ENCODE measurements at regions not wholly inside any gene's neighbourhood (a gene's known extent, or its start where the extent isn't known, plus 50 kb on each side); places are given as distances from the start of the nearest gene placed in this dataset.

GRCh38 chr5:87850843-87851242 lies 417.8 kb downstream of the TMEM161B start:
- Histone ChIP-seq H3K27me3 (ENCODE audit: insufficient read depth, low read length) (no peaks in the 10 kb centered on the region), H2AFZ (ENCODE audit: low read depth, low read length) (no peak overlapping the region), H3K36me3 (ENCODE audit: insufficient read depth, low read length) (no peaks in the 10 kb centered on the region), H3K9ac (ENCODE audit: low read length) (no peak overlapping the region), H3K27ac (ENCODE audit: low read depth, low read length) (no peak overlapping the region), H4K20me1 (ENCODE audit: insufficient read depth, low read length) (no peaks in the 10 kb centered on the region), H3K4me1 (ENCODE audit: insufficient read depth, low read length) (no peaks in the 10 kb centered on the region), H3K79me2 (ENCODE audit: insufficient read depth, low read length) (no peaks in the 10 kb centered on the region), H3K9me3 (ENCODE audit: insufficient read depth, low read depth, low read length) (no peaks in the 10 kb centered on the region), H3K4me3 (ENCODE audit: insufficient read depth, low read depth, low read length) (no peak overlapping the region), H3K4me2 (ENCODE audit: low read length) (no peak overlapping the region)
- FAIRE-seq (no peak), DNase-seq (ENCODE audit: low read depth) (peak; percentile 48)
- H3K27ac Mint-ChIP-seq (ENCODE audit: unreplicated experiment) = no peak overlapping the region
- no peaks in the 10 kb centered on the region for H3K9me3 Mint-ChIP-seq (ENCODE audit: unreplicated experiment)
- no peaks in the 10 kb centered on the region for H3K27me3 Mint-ChIP-seq (ENCODE audit: low read depth, unreplicated experiment)
- no peak for TF ChIP-seq EZH2 (IDR thresholded peaks at IDR 0.05; ENCODE audit: insufficient read depth, low read length)
- TF ChIP-seq CTCF (IDR thresholded peaks at IDR 0.05; ENCODE audit: insufficient read depth, low read depth, low read length) = no peak
- H3K4me1 Mint-ChIP-seq (ENCODE audit: low read depth, unreplicated experiment) = peaks cover 8% of the 10 kb centered on the region
- no peaks in the 10 kb centered on the region for H3K36me3 Mint-ChIP-seq (ENCODE audit: low read depth, unreplicated experiment)
- no peak overlapping the region for H3K4me3 Mint-ChIP-seq (ENCODE audit: unreplicated experiment)

- TF ChIP-seq CTCF (IDR thresholded peaks at IDR 0.05; ENCODE audit: insufficient read depth, low read depth, low read length) (no peak), EZH2 (IDR thresholded peaks at IDR 0.05; ENCODE audit: insufficient read depth, low read length) (no peak)
- no peaks in the 10 kb centered on the region for H3K4me1 ChIP-seq (ENCODE audit: insufficient read depth, low read length)
- H3K79me2 ChIP-seq (ENCODE audit: insufficient read depth, low read length) = no peaks in the 10 kb centered on the region
- H3K27me3 Mint-ChIP-seq (ENCODE audit: low read depth, unreplicated experiment) = no peaks in the 10 kb centered on the region
- no peaks in the 10 kb centered on the region for H3K36me3 ChIP-seq (ENCODE audit: insufficient read depth, low read length)
- no peak overlapping the region for H3K4me3 ChIP-seq (ENCODE audit: insufficient read depth, low read depth, low read length)
- no peak overlapping the region for H3K4me3 Mint-ChIP-seq (ENCODE audit: unreplicated experiment)
- FAIRE-seq (no peak), DNase-seq (ENCODE audit: low read depth) (peak; percentile 47)
- peaks cover 6% of the 10 kb centered on the region for H3K4me1 Mint-ChIP-seq (ENCODE audit: low read depth, unreplicated experiment)
- H3K9me3 ChIP-seq (ENCODE audit: insufficient read depth, low read depth, low read length) = no peaks in the 10 kb centered on the region
- H3K9ac ChIP-seq (ENCODE audit: low read length) = no peak overlapping the region
- no peak overlapping the region for H3K27ac ChIP-seq (ENCODE audit: low read depth, low read length)
- H3K36me3 Mint-ChIP-seq (ENCODE audit: low read depth, unreplicated experiment) = no peaks in the 10 kb centered on the region
- no peaks in the 10 kb centered on the region for H3K9me3 Mint-ChIP-seq (ENCODE audit: unreplicated experiment)
- no peak overlapping the region for H3K4me2 ChIP-seq (ENCODE audit: low read length)
- peak overlapping the region; percentile 49 for H3K27ac Mint-ChIP-seq (ENCODE audit: unreplicated experiment)
- H2AFZ ChIP-seq (ENCODE audit: low read depth, low read length) = no peak overlapping the region
- no peaks in the 10 kb centered on the region for H3K27me3 ChIP-seq (ENCODE audit: insufficient read depth, low read length)
- H4K20me1 ChIP-seq (ENCODE audit: insufficient read depth, low read length) = no peaks in the 10 kb centered on the region
Observed at GRCh38 chr5:87845734-87846133, 422.9 kb downstream of the TMEM161B start.

- Histone ChIP-seq H3K4me3 (ENCODE audit: insufficient read depth, low read depth, low read length) (no peak overlapping the region), H3K4me2 (ENCODE audit: low read length) (no peak overlapping the region), H4K20me1 (ENCODE audit: insufficient read depth, low read length) (no peaks in the 10 kb centered on the region), H3K9me3 (ENCODE audit: insufficient read depth, low read depth, low read length) (no peaks in the 10 kb centered on the region), H3K27ac (ENCODE audit: low read depth, low read length) (no peak overlapping the region), H2AFZ (ENCODE audit: low read depth, low read length) (no peak overlapping the region), H3K27me3 (ENCODE audit: insufficient read depth, low read length) (no peaks in the 10 kb centered on the region), H3K4me1 (ENCODE audit: insufficient read depth, low read length) (no peaks in the 10 kb centered on the region), H3K9ac (ENCODE audit: low read length) (no peak overlapping the region), H3K36me3 (ENCODE audit: insufficient read depth, low read length) (no peaks in the 10 kb centered on the region), H3K79me2 (ENCODE audit: insufficient read depth, low read length) (no peaks in the 10 kb centered on the region)
- H3K27ac Mint-ChIP-seq (ENCODE audit: unreplicated experiment) = no peak overlapping the region
- no peak overlapping the region for H3K4me3 Mint-ChIP-seq (ENCODE audit: unreplicated experiment)
- no peak for TF ChIP-seq EZH2 (IDR thresholded peaks at IDR 0.05; ENCODE audit: insufficient read depth, low read length)
- no peak for TF ChIP-seq CTCF (IDR thresholded peaks at IDR 0.05; ENCODE audit: insufficient read depth, low read depth, low read length)
- peaks cover 6% of the 10 kb centered on the region for H3K4me1 Mint-ChIP-seq (ENCODE audit: low read depth, unreplicated experiment)
- DNase-seq (ENCODE audit: low read depth) (no peak), FAIRE-seq (no peak)
- no peaks in the 10 kb centered on the region for H3K27me3 Mint-ChIP-seq (ENCODE audit: low read depth, unreplicated experiment)
- H3K36me3 Mint-ChIP-seq (ENCODE audit: low read depth, unreplicated experiment) = no peaks in the 10 kb centered on the region
- no peaks in the 10 kb centered on the region for H3K9me3 Mint-ChIP-seq (ENCODE audit: unreplicated experiment)
Observed at GRCh38 chr5:87844866-87845265, 423.8 kb downstream of the TMEM161B start.
